Sigmoid colon (tissue), 4 donors: ENCODE measurements at regions not wholly inside any gene's neighbourhood (a gene's known extent, or its start where the extent isn't known, plus 50 kb on each side); places are given as distances from the start of the nearest gene placed in this dataset.

Experiments
- EP300 ChIP-seq, 4 donors: sonication (generic); formaldehyde crosslinking; IDR thresholded peaks; one replicate each; pipeline ENCODE4 v1.6.1; 2017; ENCODE audit warnings: antibody characterized with exemption in 4 of 4
- POLR2A ChIP-seq, 2 donors: fragments of 450-650 bp; IDR thresholded peaks; one replicate each; pipeline ENCODE4 v1.6.1; 2016; ENCODE audit warnings: antibody characterized with exemption in 2 of 2, mild to moderate bottlenecking in 2 of 2, moderate library complexity in 2 of 2
- POLR2AphosphoS5 ChIP-seq, 4 donors: sonication (generic); formaldehyde crosslinking; IDR thresholded peaks; one replicate each; pipeline ENCODE4 v1.6.1; 2017; ENCODE audit warnings: antibody characterized with exemption in 4 of 4
- TF ChIP-seq, protein P1 (sequence below), 4 experiments: fragments of 450-650 bp in 3 of 4; fragments of 200-600 bp in 1 of 4; IDR thresholded peaks; one replicate each; pipeline ENCODE4 v1.5.1; 2016 to 2019; ENCODE audit warnings: antibody characterized with exemption in 4 of 4, mild to moderate bottlenecking in 3 of 4, moderate library complexity in 2 of 4

DNA sequence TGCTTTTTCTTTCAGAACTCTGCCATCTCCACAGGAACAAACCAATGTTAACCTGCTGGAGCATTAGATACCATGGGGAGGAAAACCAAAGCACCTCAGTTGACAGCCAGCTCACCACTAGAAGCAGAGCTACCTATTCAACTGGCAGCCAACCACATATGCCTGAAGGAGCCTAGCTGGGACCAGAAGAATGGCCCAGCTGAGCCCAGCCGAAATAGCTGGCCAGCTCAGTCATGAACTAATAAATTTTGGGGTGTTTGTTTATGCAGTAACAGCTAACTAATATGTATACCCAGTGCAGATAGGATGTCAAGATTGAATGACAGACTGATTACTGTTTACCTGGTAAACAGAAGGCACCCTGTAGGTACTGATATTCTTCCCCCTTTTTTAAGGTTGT is 1117.5 kb downstream of the TBL1XR1 start:
- TF ChIP-seq POLR2A (IDR thresholded peaks at IDR 0.05) (no peak), POLR2AphosphoS5 (IDR thresholded peaks at IDR 0.05) (no peak), EP300 (IDR thresholded peaks at IDR 0.05) (no peak)
- TF ChIP-seq, protein P1, sequence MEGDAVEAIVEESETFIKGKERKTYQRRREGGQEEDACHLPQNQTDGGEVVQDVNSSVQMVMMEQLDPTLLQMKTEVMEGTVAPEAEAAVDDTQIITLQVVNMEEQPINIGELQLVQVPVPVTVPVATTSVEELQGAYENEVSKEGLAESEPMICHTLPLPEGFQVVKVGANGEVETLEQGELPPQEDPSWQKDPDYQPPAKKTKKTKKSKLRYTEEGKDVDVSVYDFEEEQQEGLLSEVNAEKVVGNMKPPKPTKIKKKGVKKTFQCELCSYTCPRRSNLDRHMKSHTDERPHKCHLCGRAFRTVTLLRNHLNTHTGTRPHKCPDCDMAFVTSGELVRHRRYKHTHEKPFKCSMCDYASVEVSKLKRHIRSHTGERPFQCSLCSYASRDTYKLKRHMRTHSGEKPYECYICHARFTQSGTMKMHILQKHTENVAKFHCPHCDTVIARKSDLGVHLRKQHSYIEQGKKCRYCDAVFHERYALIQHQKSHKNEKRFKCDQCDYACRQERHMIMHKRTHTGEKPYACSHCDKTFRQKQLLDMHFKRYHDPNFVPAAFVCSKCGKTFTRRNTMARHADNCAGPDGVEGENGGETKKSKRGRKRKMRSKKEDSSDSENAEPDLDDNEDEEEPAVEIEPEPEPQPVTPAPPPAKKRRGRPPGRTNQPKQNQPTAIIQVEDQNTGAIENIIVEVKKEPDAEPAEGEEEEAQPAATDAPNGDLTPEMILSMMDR (IDR thresholded peaks at IDR 0.05), result no peak
